Choroid plexus epithelial cell (primary cell): ENCODE measurements at regions not wholly inside any gene's neighbourhood (a gene's known extent, or its start where the extent isn't known, plus 50 kb on each side); places are given as distances from the start of the nearest gene placed in this dataset.
"Not testable (repeated sequence)": the region's sequence is repeated elsewhere in the genome, so short reads cannot be mapped to it uniquely, and the experiment has no call there.

Experiments used
- DNase-seq: peaks from one replicate; pipeline ENCODE4 v3.0.0-alpha.2; 2010; ENCODE audit warnings: low read depth
- H3K4me3 ChIP-seq: 2 replicates; pipeline ENCODE4 v1.5.1; 2011; ENCODE audit warnings: low read depth, mild to moderate bottlenecking, control low read depth, low read length, moderate library complexity
- CTCF ChIP-seq: conservative IDR thresholded peaks from 2 replicates; pipeline ENCODE4 v1.5.1; 2011; ENCODE audit warnings: low read depth, mild to moderate bottlenecking, control low read depth, inconsistent platforms, low read length, moderate library complexity

GRCh38 chr13:82458169-82458568 lies 1424.1 kb downstream of the SLITRK1 start:
- H3K4me3 ChIP-seq, result no peak overlapping the region
- no peak for DNase-seq
- TF ChIP-seq CTCF, result no peak

- not testable (repeated sequence) for H3K4me3 ChIP-seq, DNase-seq
Observed at GRCh38 chr13:82457548-82457947, 1424.7 kb downstream of the SLITRK1 start.

- no peak for TF ChIP-seq CTCF
- H3K4me3 ChIP-seq, result no peak overlapping the region
- DNase-seq, result no peak
Observed at GRCh38 chr13:82447416-82448077, 1434.7 kb downstream of the SLITRK1 start.

- no peak for DNase-seq
- H3K4me3 ChIP-seq, result no peak overlapping the region
- TF ChIP-seq CTCF, result no peak
Observed at GRCh38 chr13:82439159-82439904, 1442.9 kb downstream of the SLITRK1 start.

GRCh38 chr13:82438320-82438719 lies 1444.0 kb downstream of the SLITRK1 start:
- TF ChIP-seq CTCF, result no peak
- DNase-seq, result no peak

GRCh38 chr13:82436099-82436585 lies 1446.1 kb downstream of the SLITRK1 start:
- no peak overlapping the region for H3K4me3 ChIP-seq
- no peak for DNase-seq
- TF ChIP-seq CTCF, result no peak

More at GRCh38 chr13:82438320-82438719, 1444.0 kb downstream of the SLITRK1 start:
- H3K4me3 ChIP-seq, result no peak overlapping the region

GRCh38 chr13:82432949-82433348 lies 1449.3 kb downstream of the SLITRK1 start:
- DNase-seq, result no peak
- no peak for TF ChIP-seq CTCF
- H3K4me3 ChIP-seq, result no peak overlapping the region
